Fibroblast of pulmonary artery (primary cell): ENCODE measurements at regions not wholly inside any gene's neighbourhood (a gene's known extent, or its start where the extent isn't known, plus 50 kb on each side); places are given as distances from the start of the nearest gene placed in this dataset.
"Not testable (repeated sequence)": the region's sequence is repeated elsewhere in the genome, so short reads cannot be mapped to it uniquely, and the experiment has no call there.

Experiments
- DNase-seq: peaks from one replicate; pipeline ENCODE4 v3.0.0-alpha.2; 2010; ENCODE audit warnings: low read depth
- H3K4me3 ChIP-seq: replicated peaks from 2 replicates; pipeline ENCODE4 v1.5.1; 2011; ENCODE audit warnings: low read depth, mild to moderate bottlenecking, control low read depth, low read length, moderate library complexity
- CTCF ChIP-seq: IDR thresholded peaks from 2 replicates; pipeline ENCODE4 v1.5.1; 2011; ENCODE audit warnings: mild to moderate bottlenecking, control low read depth, low read length, inconsistent platforms; ENCODE audit errors: missing control alignments

GRCh38 chr1:244155661-244156060 is 104.6 kb downstream of the ZBTB18 start:
- no peak for TF ChIP-seq CTCF
- no peak overlapping the region for H3K4me3 ChIP-seq
- no peak for DNase-seq

DNA sequence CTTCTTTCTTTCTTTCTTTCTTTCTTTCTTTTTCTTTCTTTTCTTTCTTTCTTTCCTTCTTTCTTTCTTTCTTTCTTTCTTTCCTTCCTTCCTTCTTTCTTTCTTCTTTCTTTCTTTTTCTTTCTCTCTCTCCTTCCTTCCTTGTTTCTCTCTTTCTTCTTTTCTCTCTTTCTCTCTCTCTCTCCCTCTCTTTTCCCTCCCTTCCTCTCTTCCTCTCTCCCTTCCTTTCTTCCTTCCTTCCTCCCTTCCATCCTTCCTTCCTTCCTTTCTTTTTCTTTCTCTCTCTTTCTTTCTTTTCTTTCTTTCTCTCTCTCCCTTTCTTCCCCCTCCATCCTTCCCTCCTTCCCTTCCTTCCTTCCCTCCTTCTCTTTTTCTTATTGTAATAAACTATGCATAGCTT is 105.5 kb downstream of the ZBTB18 start:
- not testable (repeated sequence) for DNase-seq, H3K4me3 ChIP-seq

DNA sequence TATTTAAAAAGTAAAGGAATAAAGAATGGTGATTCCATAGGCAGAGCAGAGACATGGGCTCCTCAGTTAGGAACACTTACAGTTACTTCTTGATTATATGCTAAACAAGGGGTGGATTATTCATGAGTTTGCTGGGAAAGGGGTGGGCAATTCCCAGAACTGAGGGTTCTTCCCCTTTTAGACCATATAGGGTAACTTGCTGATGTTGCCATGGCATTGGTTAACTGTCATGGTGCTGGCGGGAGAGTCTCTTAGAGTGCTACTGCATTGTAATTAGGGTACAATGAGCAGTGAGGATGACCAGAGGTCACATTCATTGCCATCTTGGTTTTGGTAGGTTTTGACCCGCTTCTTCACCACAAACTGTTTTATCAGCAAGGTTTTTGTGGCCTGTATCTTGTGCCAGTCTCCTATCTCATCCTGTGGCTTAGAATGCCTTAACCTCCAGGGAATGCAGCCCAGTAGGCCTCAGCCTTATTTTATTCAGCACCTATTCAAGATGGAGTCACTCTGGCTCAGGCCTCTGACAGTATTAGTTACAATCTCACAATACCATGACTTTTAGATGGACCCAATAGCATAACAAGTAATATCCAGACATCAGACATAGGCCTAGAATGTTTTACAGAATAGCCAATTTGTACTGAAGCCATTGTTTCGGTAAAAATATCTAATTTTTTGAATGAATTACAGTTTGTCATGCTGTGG is 106.8 kb downstream of the ZBTB18 start:
- no peak for TF ChIP-seq CTCF
- H3K4me3 ChIP-seq: no peak overlapping the region
- DNase-seq: no peak

DNA sequence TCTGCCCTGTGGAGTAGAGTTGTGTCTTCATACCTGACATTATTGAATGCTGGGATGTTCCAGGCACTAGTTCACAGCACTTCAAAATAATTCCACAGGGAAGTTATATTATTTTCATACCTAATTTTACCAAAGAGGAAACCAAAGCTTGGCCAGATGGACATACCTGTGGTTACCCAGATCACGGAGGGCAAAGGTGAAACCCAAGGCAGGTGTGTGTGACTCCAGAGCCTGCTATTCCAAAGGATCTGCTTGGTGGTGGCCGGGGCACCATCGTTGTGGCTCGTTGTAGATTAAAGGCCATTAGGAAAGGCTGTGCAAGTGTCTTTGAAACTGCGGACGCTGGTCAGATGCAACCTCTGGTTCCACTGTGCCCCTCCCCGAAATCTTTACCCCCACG is 108.6 kb downstream of the ZBTB18 start:
- DNase-seq: no peak
- TF ChIP-seq CTCF: no peak
- no peak overlapping the region for H3K4me3 ChIP-seq

GRCh38 chr1:244160455-244161235 is 109.6 kb downstream of the ZBTB18 start:
- TF ChIP-seq CTCF: no peak
- DNase-seq: peak; percentile 21
- no peak overlapping the region for H3K4me3 ChIP-seq

GRCh38 chr1:244161236-244161510 is 110.1 kb downstream of the ZBTB18 start:
- no peak overlapping the region for H3K4me3 ChIP-seq
- no peak for DNase-seq
- TF ChIP-seq CTCF: no peak

GRCh38 chr1:244162786-244163530 is 111.9 kb downstream of the ZBTB18 start:
- H3K4me3 ChIP-seq: no peak overlapping the region
- DNase-seq: peak; percentile 32
- TF ChIP-seq CTCF: no peak
